ENCODE measurements at regions not wholly inside any gene's neighbourhood (a gene's known extent, or its start where the extent isn't known, plus 50 kb on each side); places are given as distances from the start of the nearest gene placed in this dataset.

DNA sequence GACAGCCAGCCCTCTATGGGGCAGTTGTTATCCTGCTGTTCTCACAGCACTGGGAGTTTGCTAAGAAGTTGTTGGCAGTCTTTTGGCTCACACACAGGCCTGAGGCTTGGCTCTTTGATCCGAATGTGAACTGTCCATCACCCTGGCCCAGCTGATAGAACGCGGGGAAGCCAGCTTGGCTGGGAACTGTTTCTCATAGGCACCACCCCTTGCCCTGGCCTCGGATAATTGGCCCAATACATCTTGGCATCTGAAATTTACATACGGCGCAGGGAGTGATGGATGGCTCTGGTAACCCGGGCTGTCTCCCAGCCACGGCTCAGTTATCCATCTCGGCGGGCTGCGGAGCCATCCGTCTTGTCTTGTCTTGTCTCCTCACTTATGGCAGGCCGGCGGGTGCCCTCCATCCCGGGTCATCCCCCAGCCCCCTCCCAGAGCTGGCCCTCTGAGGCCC lies 164.1 kb downstream of the PHETA1 start:
- no peak for TF ChIP-seq ZBTB7A (IDR thresholded peaks at IDR 0.05; ENCODE audit: low read depth)
- no peak for TF ChIP-seq FOXM1 (IDR thresholded peaks at IDR 0.05; ENCODE audit: borderline replicate concordance, low read depth)
- TF ChIP-seq CREB1 (IDR thresholded peaks at IDR 0.05; ENCODE audit: low read depth): no peak
- no peak for TF ChIP-seq RAD21 (IDR thresholded peaks at IDR 0.05; ENCODE audit: low read depth)
- no peak for TF ChIP-seq CEBPB (IDR thresholded peaks at IDR 0.05)
- TF ChIP-seq TAF1 (IDR thresholded peaks at IDR 0.05; ENCODE audit: low read depth): no peak
- no peak for TF ChIP-seq REST (IDR thresholded peaks at IDR 0.05; ENCODE audit: low read depth)
- no peak for TF ChIP-seq TCF12 (IDR thresholded peaks at IDR 0.05; ENCODE audit: low read depth)
- TF ChIP-seq TEAD4 (IDR thresholded peaks at IDR 0.05): no peak

DNA sequence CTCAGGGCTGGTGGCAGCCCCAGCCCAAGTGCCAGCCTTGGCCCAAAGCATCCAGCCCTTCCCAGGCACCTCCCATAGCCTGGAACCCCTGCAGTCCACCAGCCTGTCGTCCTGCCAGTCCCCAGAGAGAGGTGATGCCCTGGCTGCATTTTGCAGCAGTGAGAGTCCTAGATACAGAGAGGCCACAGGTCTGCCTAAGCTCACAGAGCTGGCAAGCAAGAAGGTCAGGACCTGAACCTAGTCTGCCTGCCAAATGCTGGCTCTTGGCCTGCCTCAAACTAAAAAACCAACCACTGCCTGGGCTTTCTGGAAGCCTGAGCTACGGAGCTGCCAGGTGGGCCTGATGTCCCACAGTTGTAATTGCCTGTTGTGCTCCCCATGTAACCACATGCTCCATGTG lies 164.9 kb downstream of the PHETA1 start:
- TF ChIP-seq CEBPB (IDR thresholded peaks at IDR 0.05) (no peak), FOXM1 (IDR thresholded peaks at IDR 0.05; ENCODE audit: borderline replicate concordance, low read depth) (no peak), MAX (IDR thresholded peaks at IDR 0.05) (no peak), EGR1 (IDR thresholded peaks at IDR 0.05) (no peak), TCF12 (IDR thresholded peaks at IDR 0.05; ENCODE audit: low read depth) (no peak), YY1 (IDR thresholded peaks at IDR 0.05; ENCODE audit: low read depth) (no peak)

GRCh38 chr12:111203446-111203845 lies 165.4 kb downstream of the PHETA1 start:
- no peak for TF ChIP-seq FOXM1 (IDR thresholded peaks at IDR 0.05; ENCODE audit: borderline replicate concordance, low read depth)
- TF ChIP-seq NFIC (IDR thresholded peaks at IDR 0.05): no peak
- TF ChIP-seq, protein P1, sequence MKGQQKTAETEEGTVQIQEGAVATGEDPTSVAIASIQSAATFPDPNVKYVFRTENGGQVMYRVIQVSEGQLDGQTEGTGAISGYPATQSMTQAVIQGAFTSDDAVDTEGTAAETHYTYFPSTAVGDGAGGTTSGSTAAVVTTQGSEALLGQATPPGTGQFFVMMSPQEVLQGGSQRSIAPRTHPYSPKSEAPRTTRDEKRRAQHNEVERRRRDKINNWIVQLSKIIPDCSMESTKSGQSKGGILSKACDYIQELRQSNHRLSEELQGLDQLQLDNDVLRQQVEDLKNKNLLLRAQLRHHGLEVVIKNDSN (IDR thresholded peaks at IDR 0.05): no peak
- TF ChIP-seq EP300 (IDR thresholded peaks at IDR 0.05; ENCODE audit: borderline replicate concordance): no peak
- no peak for TF ChIP-seq CREB1 (IDR thresholded peaks at IDR 0.05; ENCODE audit: low read depth)
- TF ChIP-seq YY1 (IDR thresholded peaks at IDR 0.05; ENCODE audit: low read depth): no peak
- no peak for TF ChIP-seq TEAD4 (IDR thresholded peaks at IDR 0.05)
- no peak for TF ChIP-seq EGR1 (IDR thresholded peaks at IDR 0.05)
- no peak for TF ChIP-seq MAX (IDR thresholded peaks at IDR 0.05)
- TF ChIP-seq REST (IDR thresholded peaks at IDR 0.05; ENCODE audit: low read depth): no peak
- TF ChIP-seq TAF1 (IDR thresholded peaks at IDR 0.05; ENCODE audit: low read depth): no peak
- TF ChIP-seq RAD21 (IDR thresholded peaks at IDR 0.05; ENCODE audit: low read depth): no peak
- no peak for TF ChIP-seq CEBPB (IDR thresholded peaks at IDR 0.05)
- TF ChIP-seq TCF12 (IDR thresholded peaks at IDR 0.05; ENCODE audit: low read depth): no peak
- TF ChIP-seq ZBTB7A (IDR thresholded peaks at IDR 0.05; ENCODE audit: low read depth): no peak

DNA sequence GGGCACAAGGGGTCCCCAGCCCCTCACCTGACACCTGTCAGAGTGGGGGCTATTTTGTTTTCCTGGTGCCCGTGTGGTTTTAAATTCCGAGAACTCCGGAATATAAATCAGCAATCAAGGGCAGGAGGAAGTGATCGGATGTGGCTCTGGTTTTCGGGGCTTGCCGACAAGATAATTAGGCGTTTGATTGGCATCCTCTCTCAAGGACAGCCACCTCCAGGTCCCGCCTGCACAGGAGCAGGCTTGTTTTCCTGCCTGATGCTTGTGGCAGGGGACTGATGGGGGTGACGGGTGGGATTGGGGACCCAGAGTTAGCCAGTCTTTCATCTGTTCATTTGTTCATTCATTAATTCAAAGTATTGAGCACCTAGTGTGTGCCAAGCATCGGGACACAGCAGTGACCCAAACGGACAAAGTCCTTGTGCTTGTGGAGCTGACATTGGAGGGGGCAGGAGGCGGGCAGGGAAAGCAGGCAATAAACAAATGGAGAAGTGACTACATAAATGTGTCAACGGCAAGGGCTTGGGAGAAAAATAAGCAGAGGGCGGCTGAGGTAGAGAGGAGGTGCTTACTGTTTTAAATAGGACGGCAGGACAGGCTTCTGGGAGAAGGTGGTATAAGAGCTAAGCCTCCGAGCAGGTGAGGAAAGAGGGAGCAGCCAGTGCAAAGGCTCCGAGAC lies 166.5 kb downstream of the PHETA1 start:
- TF ChIP-seq EP300 (IDR thresholded peaks at IDR 0.05; ENCODE audit: borderline replicate concordance) (no peak), EGR1 (IDR thresholded peaks at IDR 0.05) (no peak), CREB1 (IDR thresholded peaks at IDR 0.05; ENCODE audit: low read depth) (no peak), RAD21 (IDR thresholded peaks at IDR 0.05; ENCODE audit: low read depth) (no peak), ZBTB7A (IDR thresholded peaks at IDR 0.05; ENCODE audit: low read depth) (no peak), MAX (IDR thresholded peaks at IDR 0.05) (no peak), TEAD4 (IDR thresholded peaks at IDR 0.05) (no peak), TCF12 (IDR thresholded peaks at IDR 0.05; ENCODE audit: low read depth) (no peak), REST (IDR thresholded peaks at IDR 0.05; ENCODE audit: low read depth) (no peak), YY1 (IDR thresholded peaks at IDR 0.05; ENCODE audit: low read depth) (no peak), FOXM1 (IDR thresholded peaks at IDR 0.05; ENCODE audit: borderline replicate concordance, low read depth) (no peak), NFIC (IDR thresholded peaks at IDR 0.05) (no peak), TAF1 (IDR thresholded peaks at IDR 0.05; ENCODE audit: low read depth) (no peak), CEBPB (IDR thresholded peaks at IDR 0.05) (no peak)
- TF ChIP-seq, protein P1 (IDR thresholded peaks at IDR 0.05): no peak

Data from Ishikawa (cell line).